ENCODE measurements at regions not wholly inside any gene's neighbourhood (a gene's known extent, or its start where the extent isn't known, plus 50 kb on each side); places are given as distances from the start of the nearest gene placed in this dataset.

DNA sequence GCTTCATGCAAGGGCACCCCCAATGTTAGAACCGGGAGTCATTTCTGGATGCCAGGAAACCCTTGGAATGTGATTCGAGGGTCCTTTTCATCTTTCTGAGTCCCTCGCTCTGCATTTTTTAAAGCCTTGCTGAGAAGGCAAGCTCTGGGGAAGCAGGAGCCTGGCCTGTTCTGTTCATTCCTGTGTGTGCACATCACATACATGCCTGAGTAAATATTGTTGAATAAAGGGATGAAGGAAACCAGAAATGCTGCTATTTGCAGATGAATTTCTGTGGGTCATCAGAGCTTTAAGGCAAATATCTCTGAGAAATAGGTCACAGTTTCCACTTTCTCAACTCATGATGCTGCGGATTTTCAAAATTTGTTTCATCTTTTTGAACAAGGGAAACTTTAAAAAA, 170.1 kb downstream of the PAH start:
- no peak for TF ChIP-seq CTCF (IDR thresholded peaks at IDR 0.05)
- intact Hi-C loops (cut with DNase I), result no loop called here
- Histone ChIP-seq H3K9me3 (no peaks in the 10 kb centered on the region), H3K27ac (no peak overlapping the region), H3K4me3 (no peak overlapping the region), H3K36me3 (no peaks in the 10 kb centered on the region), H3K4me1 (no peaks in the 10 kb centered on the region), H3K27me3 (no peaks in the 10 kb centered on the region)
- DNase-seq, result no peak
- no peak for ATAC-seq

GRCh38 chr12:102745971-102746600, 171.0 kb downstream of the PAH start:
- Histone ChIP-seq H3K27me3 (no peaks in the 10 kb centered on the region), H3K27ac (no peak overlapping the region), H3K9me3 (no peaks in the 10 kb centered on the region), H3K4me1 (no peaks in the 10 kb centered on the region), H3K4me3 (no peak overlapping the region), H3K36me3 (no peaks in the 10 kb centered on the region)
- TF ChIP-seq CTCF (IDR thresholded peaks at IDR 0.05), result no peak
- DNase-seq (peak in 1 of 4 donors; percentile 29), ATAC-seq (no peak)
- intact Hi-C loops (cut with DNase I), result no loop called here

DNA sequence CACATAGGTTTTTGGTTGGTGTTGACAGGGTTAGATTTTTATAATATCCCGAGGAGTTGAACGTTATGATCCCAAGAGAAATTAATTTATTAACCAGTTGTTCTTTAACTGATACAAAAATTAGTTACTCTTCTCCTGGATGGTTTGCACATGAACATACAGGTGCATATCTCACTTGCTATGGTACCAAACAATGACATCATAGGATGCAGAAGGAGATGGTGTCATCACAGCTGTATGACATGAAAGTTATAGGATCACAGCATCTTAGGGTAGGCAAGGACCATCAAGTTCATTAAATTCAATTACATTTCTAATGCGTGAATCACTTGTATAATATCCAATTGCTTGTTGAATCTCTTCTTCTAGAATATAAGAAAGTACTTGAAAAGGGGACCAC, 175.8 kb downstream of the PAH start:
- Histone ChIP-seq H3K9me3 (no peaks in the 10 kb centered on the region), H3K4me3 (no peak overlapping the region), H3K4me1 (no peaks in the 10 kb centered on the region), H3K27ac (no peak overlapping the region), H3K27me3 (no peaks in the 10 kb centered on the region), H3K36me3 (no peaks in the 10 kb centered on the region)
- TF ChIP-seq CTCF (IDR thresholded peaks at IDR 0.05), result no peak
- ATAC-seq (no peak), DNase-seq (no peak)
- intact Hi-C loops (cut with DNase I), result no loop called here

GRCh38 chr12:102740141-102740955, 176.7 kb downstream of the PAH start:
- Histone ChIP-seq H3K9me3 (no peaks in the 10 kb centered on the region), H3K27ac (no peak overlapping the region), H3K27me3 (no peaks in the 10 kb centered on the region), H3K36me3 (no peaks in the 10 kb centered on the region), H3K4me3 (no peak overlapping the region), H3K4me1 (no peaks in the 10 kb centered on the region)
- intact Hi-C loops (cut with DNase I), result no loop called here
- TF ChIP-seq CTCF (IDR thresholded peaks at IDR 0.05), result peak in 1 of 2 donors; percentile 6
- DNase-seq (peak in 1 of 4 donors; percentile 54), ATAC-seq (peak; percentile 59)

- Histone ChIP-seq H3K4me3 (no peak overlapping the region), H3K9me3 (no peaks in the 10 kb centered on the region), H3K4me1 (no peaks in the 10 kb centered on the region), H3K36me3 (no peaks in the 10 kb centered on the region), H3K27ac (no peak overlapping the region), H3K27me3 (no peaks in the 10 kb centered on the region)
- no peak for TF ChIP-seq CTCF (IDR thresholded peaks at IDR 0.05)
- no peak for ATAC-seq
- intact Hi-C loops (cut with DNase I), result no loop called here
- no peak for DNase-seq
Measured at GRCh38 chr12:102736328-102736727, 180.7 kb downstream of the PAH start.

All from left lung (tissue), 4 donors.